ENCODE measurements at regions not wholly inside any gene's neighbourhood (a gene's known extent, or its start where the extent isn't known, plus 50 kb on each side); places are given as distances from the start of the nearest gene placed in this dataset.
"Not testable (repeated sequence)": the region's sequence is repeated elsewhere in the genome, so short reads cannot be mapped to it uniquely, and the experiment has no call there.

DNA sequence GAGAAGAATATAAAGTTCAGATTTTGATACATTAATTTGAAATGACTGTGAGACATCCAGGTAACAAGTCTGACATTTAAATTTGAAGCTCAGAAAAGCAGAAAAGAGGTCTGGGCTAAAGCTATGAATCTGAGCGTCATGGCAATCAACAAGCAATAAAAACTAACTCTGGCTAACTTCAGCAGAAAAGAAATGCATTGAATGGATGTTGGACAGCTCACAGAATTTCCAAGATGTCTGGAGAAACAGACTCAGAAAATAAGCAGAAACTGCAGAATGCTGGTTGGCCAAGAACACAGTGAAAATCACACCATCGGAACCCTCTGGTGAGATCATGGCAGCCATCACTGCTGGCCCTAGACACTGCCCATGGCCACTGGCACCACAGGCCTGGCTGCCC lies 366.6 kb downstream of the METTL4 start:
- no peak for DNase-seq

DNA sequence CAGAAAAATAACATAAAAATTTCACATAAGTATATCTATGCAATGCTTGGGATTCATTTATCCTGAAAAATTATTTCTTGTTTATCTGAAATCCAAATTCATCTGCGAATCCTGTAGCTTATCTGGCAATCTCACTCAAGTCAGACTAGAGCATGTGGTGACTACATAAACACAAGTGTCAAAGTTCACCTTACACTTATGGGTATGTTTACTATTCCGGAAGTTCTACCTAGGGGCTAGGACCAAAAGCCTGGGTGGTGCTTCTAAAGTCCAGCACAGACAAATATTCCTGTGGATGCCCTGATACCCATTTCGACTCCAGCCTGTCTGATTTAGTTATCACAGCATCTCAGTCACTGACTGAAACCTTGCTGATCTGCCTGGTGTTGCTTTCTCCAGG lies 364.0 kb downstream of the METTL4 start:
- DNase-seq = no peak

DNA sequence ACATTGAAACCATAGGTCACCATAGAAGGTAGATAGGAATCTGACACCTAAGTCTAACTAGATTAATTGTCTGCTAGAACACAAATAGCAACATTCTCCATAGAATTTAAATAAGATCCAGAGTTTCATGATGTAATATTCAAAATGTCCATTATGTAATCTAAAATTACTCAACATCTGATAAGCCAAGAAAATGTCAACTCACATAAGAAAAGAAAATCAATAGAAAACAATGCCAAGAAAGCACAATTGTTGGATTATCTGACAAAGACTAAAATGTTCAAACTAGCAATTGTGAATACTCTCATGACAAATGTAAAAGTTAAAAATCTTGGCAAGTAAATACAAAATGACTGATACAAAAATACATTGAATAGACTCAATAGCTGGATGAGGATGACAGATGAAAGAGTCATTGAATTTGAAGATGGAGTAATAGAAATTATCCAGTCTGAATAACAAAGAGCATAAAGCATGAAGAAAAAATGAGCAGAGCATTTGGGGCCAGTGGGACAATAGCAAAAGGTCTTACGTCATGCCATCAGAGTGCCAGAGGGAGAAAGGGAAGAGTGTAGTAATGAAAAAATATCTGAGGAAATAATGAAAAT lies 358.6 kb downstream of the METTL4 start:
- DNase-seq = no peak

DNA sequence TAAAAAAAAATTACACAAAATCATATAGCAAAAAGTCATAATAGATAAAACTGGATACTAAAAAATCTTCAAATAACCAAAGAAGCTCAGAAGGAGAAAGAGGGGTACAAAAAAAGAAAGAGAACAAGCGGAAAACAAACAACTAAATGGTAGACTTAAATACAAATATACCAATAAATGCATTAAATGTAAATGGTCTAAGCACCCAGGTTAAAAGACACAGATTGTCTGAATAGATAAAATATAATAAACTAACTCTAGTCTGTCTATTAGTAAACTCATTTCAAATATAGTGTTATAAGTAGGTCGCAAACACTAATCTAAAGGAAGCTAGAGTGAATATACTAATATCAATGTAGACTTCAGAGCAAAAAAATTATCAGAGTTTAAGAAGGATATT lies 357.4 kb downstream of the METTL4 start:
- DNase-seq = no peak

DNA sequence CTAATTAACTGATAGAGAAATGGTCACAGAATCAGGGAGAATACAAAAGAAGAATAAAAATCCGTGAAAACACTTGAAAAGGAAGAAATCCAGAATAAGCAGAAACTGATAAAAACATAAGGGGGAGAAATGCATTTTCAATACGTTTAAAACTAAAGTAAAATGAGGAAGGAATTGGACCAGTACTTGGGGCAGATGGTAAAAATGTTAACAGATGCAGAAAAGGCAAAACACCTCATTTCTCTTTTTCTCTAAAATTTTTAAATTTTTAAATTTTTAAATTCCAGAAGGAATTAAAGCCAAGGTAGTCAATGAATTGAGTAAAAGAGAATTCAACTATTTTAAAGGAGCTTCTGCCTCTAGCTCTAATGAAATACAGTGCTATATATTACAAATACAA lies 353.9 kb downstream of the METTL4 start:
- no peak for DNase-seq

DNA sequence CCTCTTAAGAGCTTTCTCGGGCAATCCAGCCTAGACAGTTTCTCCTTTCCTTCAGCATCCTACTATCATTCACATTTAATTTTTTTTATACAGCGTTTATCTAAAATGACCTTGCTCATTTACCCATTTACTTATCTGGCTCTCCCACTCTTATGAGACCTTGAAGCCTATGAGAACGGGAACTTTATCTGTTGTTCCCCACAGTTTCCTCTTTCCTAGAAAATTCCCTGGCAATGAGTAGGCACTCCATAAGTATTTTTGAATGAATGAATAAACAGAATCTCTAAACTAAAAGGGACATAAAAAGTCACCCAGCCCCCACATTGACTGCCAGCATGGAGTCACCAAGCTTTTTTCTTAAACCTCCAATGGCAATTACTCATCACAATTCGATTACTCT lies 353.2 kb downstream of the METTL4 start:
- DNase-seq = no peak

DNA sequence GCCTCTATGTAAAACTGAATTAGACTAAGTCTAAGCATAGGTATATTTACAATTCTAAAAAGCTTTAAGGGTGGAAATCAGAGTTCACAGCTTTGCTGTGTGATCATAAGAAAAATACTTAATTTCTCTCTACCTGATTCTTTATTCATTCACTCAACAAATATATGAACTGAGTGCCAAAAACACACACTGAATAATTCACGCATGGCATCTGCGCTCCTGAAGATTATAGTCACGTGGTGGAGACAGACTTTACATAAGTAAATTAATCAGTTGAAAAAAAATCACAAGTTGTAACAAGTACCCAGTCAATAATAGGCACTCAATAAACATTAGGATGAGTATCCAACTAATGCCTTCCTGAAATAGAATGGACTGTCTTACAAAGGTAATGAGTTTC lies 351.6 kb downstream of the METTL4 start:
- no peak for DNase-seq

DNA sequence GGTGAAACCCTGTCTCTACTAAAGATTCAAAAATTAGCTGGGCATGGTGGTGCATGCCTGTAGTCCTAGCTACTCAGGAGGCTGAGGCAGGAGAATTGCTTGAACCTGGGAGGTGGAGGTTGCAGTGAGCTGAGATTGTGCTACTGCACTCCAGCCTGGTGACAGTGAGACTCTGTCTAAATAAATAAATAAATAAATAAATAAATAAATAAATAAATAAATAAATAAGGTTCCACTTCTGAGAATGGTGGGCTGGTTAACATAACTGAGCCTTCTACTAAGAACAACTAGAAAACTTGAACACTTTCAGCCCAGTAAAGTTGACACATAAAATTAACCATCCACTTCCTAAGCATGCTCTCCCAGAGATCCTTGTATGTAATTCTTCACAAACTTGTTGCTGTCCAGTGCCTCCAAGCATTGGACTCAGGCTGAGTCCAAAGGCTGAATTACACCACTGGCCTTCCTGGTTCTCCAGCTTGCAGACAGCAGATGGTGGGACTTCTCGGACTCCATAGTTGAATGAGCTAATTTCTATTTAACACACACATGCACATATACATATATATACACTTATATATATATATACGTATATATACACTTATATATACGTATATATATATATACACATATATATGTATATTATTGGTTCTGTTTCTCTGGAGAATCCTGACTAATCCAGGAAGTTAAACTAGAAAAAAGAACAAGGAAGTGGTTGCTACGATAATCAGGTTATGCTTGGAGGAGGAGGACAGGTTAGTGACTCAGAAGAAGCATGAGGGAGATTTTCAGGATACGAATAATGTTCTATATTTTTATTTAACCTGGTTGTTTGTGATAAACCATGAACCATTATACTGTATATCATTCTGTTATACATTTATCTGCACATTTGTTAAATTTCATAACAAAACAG lies 348.8 kb downstream of the METTL4 start:
- DNase-seq = no peak

DNA sequence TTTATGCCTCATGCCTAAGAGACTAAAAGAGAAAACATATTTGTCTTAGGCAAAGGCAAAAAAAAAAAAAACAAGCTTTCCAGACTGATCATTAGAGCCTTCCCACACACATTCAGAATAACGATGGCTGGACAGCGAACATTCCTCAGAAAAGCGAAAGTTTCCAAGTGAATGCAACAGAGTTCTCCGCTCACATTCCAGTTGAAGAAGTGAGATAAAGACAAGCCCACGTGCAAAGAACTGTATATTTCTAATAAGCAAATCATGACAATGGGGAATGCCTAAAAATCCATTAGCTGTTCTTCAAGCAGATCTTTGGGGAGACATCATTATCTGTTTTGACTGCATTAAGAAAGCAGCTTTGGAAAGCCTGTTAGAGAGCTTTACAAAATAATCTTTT lies 347.9 kb downstream of the METTL4 start:
- peak; percentile 15 for DNase-seq

DNA sequence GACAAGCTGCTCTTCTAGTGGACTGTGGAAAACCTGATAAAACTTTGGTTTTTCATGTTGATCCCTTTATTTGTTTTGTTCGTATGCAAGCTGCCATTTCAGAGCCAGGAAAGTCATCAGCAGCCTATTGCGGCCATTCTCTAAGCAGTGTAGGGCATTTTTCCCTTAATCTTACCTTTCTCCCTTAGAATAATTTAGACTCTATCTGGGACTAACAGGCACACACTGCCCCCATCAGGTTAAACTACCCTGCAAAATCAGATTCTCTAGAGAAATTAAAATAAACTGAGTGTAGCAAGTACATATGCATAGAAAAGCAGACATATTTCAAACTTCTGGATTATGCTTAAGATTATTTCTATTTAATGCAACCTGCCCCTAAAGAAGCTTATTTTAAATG lies 347.5 kb downstream of the METTL4 start:
- peak; percentile 30 for DNase-seq

DNA sequence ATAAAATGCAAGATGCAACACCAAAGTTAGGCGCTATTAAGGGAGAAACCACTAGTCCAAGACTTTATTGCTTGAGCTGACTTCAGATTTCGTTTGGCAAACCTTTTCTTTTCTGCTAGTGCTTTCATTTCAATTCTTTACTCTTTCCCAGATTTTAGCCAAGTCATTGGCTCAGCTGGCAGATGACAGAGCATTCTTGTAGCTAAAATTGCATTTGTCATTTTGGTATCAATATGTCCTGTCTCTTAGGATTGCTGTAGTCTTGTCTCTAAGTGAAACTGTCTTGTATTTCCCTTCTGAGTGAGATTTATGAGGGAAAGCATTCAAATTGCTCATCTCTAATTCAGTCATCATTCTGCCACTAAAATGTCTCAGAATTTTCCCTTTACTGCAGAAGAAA lies 335.1 kb downstream of the METTL4 start:
- DNase-seq = no peak

DNA sequence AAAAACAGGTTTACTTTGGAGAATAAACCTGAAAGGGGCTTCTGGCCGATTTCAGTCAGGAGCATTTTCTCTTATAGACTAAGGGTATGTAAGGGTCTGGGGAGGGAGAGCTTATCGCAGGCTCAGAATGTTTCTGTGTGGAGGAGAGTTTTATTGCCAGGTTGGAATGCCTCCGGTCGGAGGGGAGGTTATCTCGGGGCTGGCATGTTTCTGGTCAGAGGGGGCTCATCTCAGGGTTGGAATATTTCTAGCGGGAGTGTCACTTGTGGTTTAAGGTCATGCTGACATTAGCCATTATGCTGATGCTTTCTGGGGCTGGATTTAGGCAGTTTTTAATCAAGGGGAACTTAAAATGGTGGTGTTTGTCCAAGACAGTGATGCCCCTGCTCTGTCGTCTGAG lies 333.6 kb downstream of the METTL4 start:
- DNase-seq = no peak

DNA sequence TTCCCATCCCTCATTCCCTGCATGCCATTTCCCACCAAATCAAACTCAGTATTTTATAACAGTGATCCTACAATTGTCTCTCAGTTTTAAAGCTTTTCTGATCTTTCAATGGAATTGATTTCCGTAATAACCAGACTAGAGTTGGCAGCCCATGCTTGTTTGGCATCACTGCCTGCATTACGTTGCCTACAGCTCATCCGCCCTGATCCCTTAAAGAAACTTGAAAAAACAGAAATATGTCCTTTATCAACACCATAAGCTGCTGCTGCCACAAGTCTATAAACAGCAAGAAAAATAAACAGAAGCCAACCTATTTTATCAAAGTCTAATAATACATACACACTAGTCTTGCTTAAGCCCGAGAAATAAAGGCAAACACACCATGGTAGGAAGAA lies 331.0 kb downstream of the METTL4 start:
- no peak for DNase-seq

DNA sequence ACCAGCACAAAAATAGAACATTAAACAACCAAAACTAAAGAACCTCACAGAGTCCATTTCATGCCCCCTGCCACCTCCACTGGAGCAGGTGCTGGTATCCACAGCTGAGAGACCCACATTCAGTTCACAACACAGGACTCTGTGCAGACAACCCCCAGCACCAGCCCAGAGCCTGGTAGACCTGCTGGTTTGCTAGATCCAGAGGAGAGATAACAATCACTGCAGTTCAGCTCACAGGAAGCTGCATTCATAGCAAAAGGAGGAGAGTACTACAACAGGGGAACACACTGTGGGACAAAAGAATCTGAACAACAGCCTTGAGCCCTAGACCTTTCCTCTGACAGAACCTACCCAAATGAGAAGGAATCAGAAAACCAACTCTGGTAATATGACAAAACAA lies 326.7 kb downstream of the METTL4 start:
- no peak for DNase-seq

DNA sequence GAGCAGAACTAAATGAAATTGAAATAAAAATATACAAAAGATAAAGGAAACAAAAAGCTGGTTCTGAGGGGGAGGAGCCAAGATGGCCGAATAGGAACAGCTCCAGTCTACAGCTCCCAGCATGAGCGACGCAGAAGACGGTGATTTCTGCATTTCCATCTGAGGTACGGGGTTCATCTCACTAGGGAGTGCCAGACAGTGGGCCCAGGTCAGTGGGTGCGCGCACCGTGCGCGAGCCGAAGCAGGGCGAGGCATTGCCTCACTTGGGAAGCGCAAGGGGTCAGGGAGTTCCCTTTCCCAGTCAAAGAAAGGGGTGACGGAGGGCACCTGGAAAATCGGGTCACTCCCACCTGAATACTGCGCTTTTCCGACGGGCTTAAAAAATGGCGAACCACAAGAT lies 324.2 kb downstream of the METTL4 start:
- not testable (repeated sequence) for DNase-seq

DNA sequence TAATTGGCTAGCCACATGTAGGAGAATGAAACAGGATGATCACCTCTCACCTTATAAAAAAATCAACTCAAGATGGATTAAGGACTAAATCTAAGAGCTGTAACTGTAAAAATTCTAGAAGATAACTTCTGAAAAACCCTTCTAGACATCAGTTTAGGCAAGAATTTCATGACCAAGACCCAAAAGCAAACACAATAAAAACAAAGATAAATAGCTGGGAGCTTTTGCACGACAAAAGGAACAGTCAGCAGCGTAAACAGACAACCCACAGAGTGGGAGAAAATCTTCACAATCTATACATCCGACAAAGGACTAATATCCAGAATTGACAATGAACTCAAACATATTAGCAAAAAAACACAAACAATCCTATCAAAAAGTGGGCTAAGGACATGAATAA lies 316.3 kb downstream of the METTL4 start:
- no peak for DNase-seq

DNA sequence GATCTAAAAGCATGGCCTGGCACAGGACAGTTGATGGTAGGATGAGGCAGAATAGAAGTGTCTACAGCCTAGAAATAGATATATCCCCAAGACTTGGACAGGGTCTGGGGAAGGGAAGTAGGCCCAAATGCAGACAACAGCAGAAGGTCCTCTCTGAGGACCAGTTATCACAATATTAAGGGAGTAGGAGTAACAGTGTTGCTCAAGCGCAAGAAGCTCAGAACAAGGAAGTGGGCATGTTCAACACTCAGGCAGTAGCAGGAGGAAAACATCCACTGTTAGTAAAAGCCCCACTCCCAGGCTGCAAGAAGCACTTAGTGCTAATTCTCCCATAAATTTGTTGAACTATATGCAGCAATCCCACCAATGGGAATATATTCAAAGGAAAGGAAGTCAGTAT lies 314.7 kb downstream of the METTL4 start:
- no peak for DNase-seq

DNA sequence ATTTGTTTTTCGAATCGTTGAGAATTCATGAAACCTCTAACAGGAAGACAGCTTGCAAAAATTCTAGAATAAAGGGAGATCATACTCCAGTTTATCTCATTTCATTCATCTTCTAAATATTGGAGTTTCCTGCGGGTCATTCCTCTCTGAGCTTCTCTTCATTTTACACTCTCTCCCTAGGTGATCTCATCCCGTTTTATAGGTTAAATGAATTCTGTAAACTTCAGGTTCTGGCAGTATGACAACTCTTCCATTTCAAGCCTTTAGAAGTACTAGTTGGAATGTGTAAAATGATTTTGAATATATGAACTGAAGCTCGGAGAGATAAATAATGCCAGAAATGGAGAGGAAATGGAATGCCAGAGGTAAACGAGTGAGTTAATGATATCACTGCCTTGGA lies 312.4 kb downstream of the METTL4 start:
- DNase-seq = no peak

DNA sequence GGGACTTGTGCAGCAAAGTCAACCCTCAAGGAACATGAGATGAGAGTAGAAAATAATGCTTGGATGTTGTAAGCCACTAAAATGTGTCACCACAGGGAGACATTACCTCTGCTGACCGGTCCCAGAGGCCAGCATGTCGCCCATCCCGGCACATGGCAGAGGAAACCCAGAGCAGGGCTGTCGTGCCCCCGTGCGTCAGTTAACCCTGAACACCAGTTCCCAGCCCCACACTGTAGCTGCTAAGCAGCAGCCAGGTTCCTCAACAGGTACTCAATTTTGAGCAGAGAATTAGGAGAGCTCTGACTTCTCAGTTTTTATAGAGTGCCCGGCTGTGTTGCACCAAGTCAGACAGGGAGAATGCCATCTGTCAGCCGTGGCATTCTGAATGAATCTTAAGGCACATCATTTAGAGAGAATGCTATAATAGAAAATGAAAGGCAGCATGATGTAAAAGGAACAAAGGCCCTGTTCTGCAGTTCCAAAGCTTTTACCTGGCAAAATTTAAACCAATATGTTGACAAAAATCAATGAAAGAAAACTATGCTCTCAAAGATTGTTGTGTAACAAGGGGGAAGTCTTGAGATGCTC lies 307.9 kb downstream of the METTL4 start:
- no peak for DNase-seq

DNA sequence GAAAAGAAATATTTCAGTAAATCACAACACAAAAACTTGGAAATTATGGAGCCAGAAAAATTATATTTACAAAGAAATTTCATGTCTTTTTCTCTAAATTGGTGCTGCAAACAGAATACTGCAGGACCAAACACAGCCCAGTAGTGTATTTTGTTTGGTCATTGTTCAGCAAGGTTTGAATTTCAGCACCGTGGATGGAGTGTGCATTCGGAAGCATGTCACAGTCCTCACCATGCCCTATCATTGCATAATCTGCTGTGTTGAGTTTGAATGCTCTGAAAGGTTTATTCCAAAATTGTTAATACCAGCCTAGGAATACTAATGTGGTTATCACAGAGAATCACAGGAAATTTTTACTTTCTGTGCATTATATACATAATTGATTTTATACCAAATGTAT lies 296.7 kb downstream of the METTL4 start:
- DNase-seq = no peak

DNA sequence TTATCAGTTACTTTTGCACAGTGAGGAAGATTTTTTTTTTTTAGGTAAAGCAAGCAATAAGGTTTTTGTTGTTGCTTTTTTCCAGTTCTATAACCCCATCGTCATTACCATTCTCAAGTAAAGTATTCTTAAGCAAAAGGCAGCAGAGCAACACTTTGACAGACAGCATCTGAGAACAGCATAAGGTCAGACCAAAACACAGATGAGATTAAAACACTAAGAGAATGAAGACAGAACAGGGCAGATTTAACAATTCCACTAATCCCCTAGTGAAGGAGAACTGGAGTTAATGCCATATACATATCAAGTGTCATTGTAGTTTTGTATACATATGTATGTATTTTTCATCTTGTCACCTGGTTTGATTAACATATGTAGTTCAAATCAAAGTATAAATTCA lies 290.2 kb downstream of the METTL4 start:
- no peak for DNase-seq

DNA sequence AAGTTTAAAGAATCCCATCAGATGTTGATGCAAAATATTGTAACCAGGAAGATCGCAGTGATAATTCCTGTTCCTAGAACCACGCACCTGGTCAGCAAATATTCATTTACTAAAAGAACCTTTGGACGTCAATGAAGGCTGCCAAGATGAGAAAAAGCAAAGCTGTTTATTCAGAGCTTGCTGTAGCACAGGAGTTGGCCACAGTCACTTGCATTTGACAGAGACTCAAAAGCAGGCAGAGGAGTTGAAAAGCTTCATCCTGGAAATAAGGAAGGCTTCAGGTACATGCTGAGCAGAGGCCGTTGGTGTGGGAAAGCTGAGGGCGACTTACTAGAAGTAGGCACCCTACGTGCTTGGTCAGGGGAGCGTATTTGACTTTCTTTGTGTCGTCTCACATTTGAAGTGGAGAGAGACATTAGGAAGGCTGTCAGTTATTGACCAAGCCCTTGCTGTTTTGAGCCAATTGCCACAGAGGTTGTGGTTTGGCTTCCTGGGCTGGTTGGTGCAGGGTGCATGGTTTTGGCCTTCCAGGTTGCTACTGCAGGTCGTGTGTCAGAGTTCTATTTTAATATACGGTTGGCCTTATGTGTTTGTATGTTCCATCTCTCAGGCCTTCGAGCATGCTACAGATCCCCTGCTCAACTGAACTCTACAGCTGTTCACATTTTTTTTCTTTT lies 289.6 kb downstream of the METTL4 start:
- no peak for DNase-seq

DNA sequence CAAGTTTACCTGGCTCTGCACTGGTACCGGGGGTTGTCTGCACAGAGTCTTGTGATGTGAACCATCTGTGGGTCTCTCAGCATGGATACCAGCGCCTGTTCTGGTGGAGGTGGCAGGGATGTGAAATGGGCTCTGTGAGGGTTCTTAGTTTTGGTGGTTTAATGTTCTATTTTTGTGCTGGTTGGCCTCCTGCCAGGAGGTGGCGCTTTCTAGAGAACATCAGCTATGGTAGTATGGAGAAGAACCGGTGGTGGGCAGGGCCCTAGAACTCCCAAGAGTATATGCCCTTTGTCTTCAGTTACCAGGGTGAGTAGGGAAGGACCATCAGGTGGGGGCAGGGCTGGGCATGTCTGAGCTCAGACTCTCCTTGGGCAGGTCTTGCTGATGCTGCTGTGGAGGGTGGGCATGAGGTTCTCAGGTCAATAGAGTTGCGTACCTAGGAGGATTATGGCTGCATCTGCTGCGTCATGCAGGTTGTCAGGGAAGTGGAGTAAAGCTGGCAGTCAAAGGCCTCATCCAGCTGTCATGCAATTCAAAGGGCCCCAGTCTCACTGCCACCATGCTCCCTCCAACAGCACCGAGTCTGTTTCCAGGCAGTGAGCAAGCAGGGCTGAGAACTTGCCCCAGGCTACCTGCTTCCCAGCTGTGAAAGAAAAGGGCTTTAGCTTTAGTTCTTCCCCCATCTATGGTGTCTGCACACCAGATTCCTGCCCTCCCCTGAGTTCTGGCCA lies 278.0 kb downstream of the METTL4 start:
- no peak for DNase-seq

Measured in fibroblast of skin of right biceps (primary cell).